ENCODE measurements at regions not wholly inside any gene's neighbourhood (a gene's known extent, or its start where the extent isn't known, plus 50 kb on each side); places are given as distances from the start of the nearest gene placed in this dataset.

GRCh38 chr4:152245680-152246079 lies 290.2 kb downstream of the FBXW7 start:
- no peak for TF ChIP-seq POLR2AphosphoS5 (IDR thresholded peaks at IDR 0.05; ENCODE audit: low read depth, low read length)
- no peak for TF ChIP-seq RAD21 (IDR thresholded peaks at IDR 0.05; ENCODE audit: low read depth)
- no peak for TF ChIP-seq TCF7L2 (IDR thresholded peaks at IDR 0.05; ENCODE audit: borderline replicate concordance, extremely low read depth, insufficient read depth, insufficient read length)
- no peak for TF ChIP-seq CEBPB (IDR thresholded peaks at IDR 0.05; ENCODE audit: low read depth)
- no peak for DNase-seq (ENCODE audit: low read depth, low spot score)
- H3K27ac ChIP-seq (ENCODE audit: low read depth, low read length), result no peak overlapping the region
- no peak for ATAC-seq
- intact Hi-C loops (cut with micrococcal nuclease), result no loop called here
- ChIA-PET RAD21 (ENCODE audit: low non-redundant PET in 1 of 2, low total read pairs in 2 of 2, uncharacterized antibody in 2 of 2, unreplicated experiment in 2 of 2) (no interaction called here), POLR2A (no interaction called here), CTCF (no interaction called here)
- H3K36me3 ChIP-seq (ENCODE audit: control insufficient read depth in 1 of 2, insufficient read depth in 2 of 2, low read length in 2 of 2), result no peaks in the 10 kb centered on the region
- no peaks in the 10 kb centered on the region for H3K79me2 ChIP-seq (ENCODE audit: insufficient read depth, low read length)
- no peaks in the 10 kb centered on the region for H4K20me1 ChIP-seq (ENCODE audit: insufficient read depth)
- H3K9me2 ChIP-seq (ENCODE audit: insufficient read depth), result no peaks in the 10 kb centered on the region
- no peak overlapping the region for H2AFZ ChIP-seq (ENCODE audit: low read depth, low read length, poor library complexity, severe bottlenecking)
- no TSS peak for BruUV-seq (replicated peaks)
- no peak overlapping the region for H3K4me2 ChIP-seq (ENCODE audit: low read length)
- H3K4me1 ChIP-seq (ENCODE audit: control insufficient read depth in 1 of 2, insufficient read depth in 2 of 2, low read length in 2 of 2), result no peaks in the 10 kb centered on the region
- no peak overlapping the region for H3K9ac ChIP-seq (ENCODE audit: low read length)
- H3K27me3 ChIP-seq (ENCODE audit: insufficient read depth, low read length), result no peaks in the 10 kb centered on the region
- no peaks in the 10 kb centered on the region for H3K9me3 ChIP-seq (ENCODE audit: control insufficient read depth in 1 of 2, insufficient read depth in 1 of 2, low read depth in 1 of 2, low read length in 2 of 2)
- no peak overlapping the region for H3K4me3 ChIP-seq (replicated peaks in 1 of 2; ENCODE audit: low read depth in 1 of 2, low read length in 2 of 2)

- ChIA-PET POLR2A (no interaction called here), CTCF (no interaction called here), RAD21 (ENCODE audit: low non-redundant PET in 1 of 2, low total read pairs in 2 of 2, uncharacterized antibody in 2 of 2, unreplicated experiment in 2 of 2) (no interaction called here)
- no peaks in the 10 kb centered on the region for H4K20me1 ChIP-seq (ENCODE audit: insufficient read depth)
- no TSS peak for BruUV-seq (replicated peaks)
- H3K4me2 ChIP-seq (ENCODE audit: low read length), result no peak overlapping the region
- no peaks in the 10 kb centered on the region for H3K4me1 ChIP-seq (ENCODE audit: control insufficient read depth in 1 of 2, insufficient read depth in 2 of 2, low read length in 2 of 2)
- no peak for DNase-seq (ENCODE audit: low read depth, low spot score)
- H3K36me3 ChIP-seq (ENCODE audit: control insufficient read depth in 1 of 2, insufficient read depth in 2 of 2, low read length in 2 of 2), result no peaks in the 10 kb centered on the region
- H3K4me3 ChIP-seq (replicated peaks in 1 of 2; ENCODE audit: low read depth in 1 of 2, low read length in 2 of 2), result no peak overlapping the region
- H3K79me2 ChIP-seq (ENCODE audit: insufficient read depth, low read length), result no peaks in the 10 kb centered on the region
- TF ChIP-seq EZH2 (IDR thresholded peaks at IDR 0.05) (no peak), ZNF274 (IDR thresholded peaks at IDR 0.05; ENCODE audit: low read depth, low read length) (no peak), REST (IDR thresholded peaks at IDR 0.05; ENCODE audit: low read depth) (no peak), CBX3 (IDR thresholded peaks at IDR 0.05; ENCODE audit: low read depth) (no peak), SRF (IDR thresholded peaks at IDR 0.05; ENCODE audit: low read depth) (no peak), ZBTB33 (IDR thresholded peaks at IDR 0.05; ENCODE audit: extremely low read depth, insufficient replicate concordance, low read length) (no peak), ZFX (IDR thresholded peaks at IDR 0.05) (no peak), ELF1 (IDR thresholded peaks at IDR 0.05; ENCODE audit: borderline replicate concordance, low read depth) (no peak), POLR2A (IDR thresholded peaks at IDR 0.05; ENCODE audit: borderline replicate concordance, extremely low read depth, insufficient read depth, insufficient read length) (no peak), CEBPB (IDR thresholded peaks at IDR 0.05; ENCODE audit: low read depth) (no peak), EGR1 (IDR thresholded peaks at IDR 0.05; ENCODE audit: low read depth) (no peak)
- no peak overlapping the region for H3K9ac ChIP-seq (ENCODE audit: low read length)
- no peak for ATAC-seq
- H3K27ac ChIP-seq (ENCODE audit: low read depth, low read length), result no peak overlapping the region
- H3K27me3 ChIP-seq (ENCODE audit: insufficient read depth, low read length), result no peaks in the 10 kb centered on the region
- intact Hi-C loops (cut with micrococcal nuclease), result no loop called here
- H3K9me3 ChIP-seq (ENCODE audit: control insufficient read depth in 1 of 2, insufficient read depth in 1 of 2, low read depth in 1 of 2, low read length in 2 of 2), result no peaks in the 10 kb centered on the region
- no peaks in the 10 kb centered on the region for H3K9me2 ChIP-seq (ENCODE audit: insufficient read depth)
- H2AFZ ChIP-seq (ENCODE audit: low read depth, low read length, poor library complexity, severe bottlenecking), result no peak overlapping the region
These were observed 291.2 kb downstream of the FBXW7 start for GRCh38 chr4:152244659-152245058.
